Activated CD4-positive, alpha-beta T cell treated with anti-CD3 and anti-CD28 coated beads for 4 hours (primary cell): ENCODE measurements at regions not wholly inside any gene's neighbourhood (a gene's known extent, or its start where the extent isn't known, plus 50 kb on each side); places are given as distances from the start of the nearest gene placed in this dataset.
"Not testable (repeated sequence)": the region's sequence is repeated elsewhere in the genome, so short reads cannot be mapped to it uniquely, and the experiment has no call there.

ENCODE experiments used
- DNase-seq, 2 donors: peaks; one replicate each; pipeline ENCODE4 v3.0.0-alpha.2; 2020

DNA sequence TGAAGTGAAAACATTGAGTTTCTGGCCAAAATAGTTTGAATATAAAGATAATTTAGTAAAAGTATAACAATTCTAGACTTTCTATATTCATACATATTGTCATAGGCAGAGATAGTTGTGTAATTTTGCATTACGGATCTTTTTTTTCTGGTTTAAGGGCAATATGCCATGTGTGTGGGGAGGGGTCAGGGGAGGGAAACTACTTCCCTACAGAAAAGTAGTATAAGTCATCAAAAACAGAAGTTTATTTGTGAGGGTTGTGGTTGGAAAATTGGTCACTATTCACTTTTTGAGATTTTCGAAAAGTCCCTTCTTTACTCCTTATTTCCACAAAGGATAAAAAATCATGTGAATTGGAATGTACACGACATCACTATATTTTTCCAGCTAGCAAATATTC, 288.2 kb upstream of the PREP start:
- no peak for DNase-seq

DNA sequence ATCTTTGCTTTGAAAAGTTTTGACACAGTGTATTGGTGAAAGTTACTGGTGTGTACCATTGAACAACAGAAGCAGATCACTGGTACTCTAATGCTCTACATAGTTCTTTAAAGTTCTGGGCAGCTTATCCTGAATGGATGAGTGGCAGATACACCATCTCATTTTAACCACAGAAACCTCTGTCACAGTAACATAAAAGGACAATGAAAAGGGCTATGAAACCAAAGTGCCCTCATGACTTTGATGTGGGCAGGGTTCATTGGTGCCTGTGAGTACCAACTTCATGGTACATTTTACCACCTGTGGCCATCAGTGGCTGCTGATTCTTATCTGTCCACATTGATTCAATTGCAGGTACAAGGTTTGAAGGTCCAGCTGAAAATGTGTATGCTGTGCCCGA, 285.7 kb upstream of the PREP start:
- DNase-seq, result no peak

GRCh38 chr6:105686793-105687192, 283.9 kb upstream of the PREP start:
- not testable (repeated sequence) for DNase-seq

- DNase-seq, result no peak
Observed at GRCh38 chr6:105681061-105681460, 278.2 kb upstream of the PREP start.

GRCh38 chr6:105680131-105680530, 277.2 kb upstream of the PREP start:
- DNase-seq, result no peak

DNA sequence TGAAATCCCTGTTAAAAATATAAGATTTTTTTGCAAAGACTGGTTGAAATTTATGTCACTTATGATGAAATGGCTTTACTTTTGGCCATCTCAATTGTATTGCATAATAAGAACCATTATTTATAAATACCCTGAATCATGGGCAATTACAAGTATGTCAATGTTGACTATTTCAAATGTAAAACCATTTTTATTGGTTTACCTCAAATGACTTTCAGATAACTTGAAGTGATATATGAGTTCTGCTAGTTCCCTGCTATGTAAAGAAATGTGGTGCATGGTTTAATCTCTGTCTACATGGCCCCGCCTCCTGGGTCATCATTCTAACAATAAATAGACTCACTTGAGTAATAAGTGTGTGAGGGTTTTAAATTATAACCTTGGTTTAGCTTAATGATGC, 275.6 kb upstream of the PREP start:
- no peak for DNase-seq

GRCh38 chr6:105677671-105678475, 275.0 kb upstream of the PREP start:
- DNase-seq, result no peak

DNA sequence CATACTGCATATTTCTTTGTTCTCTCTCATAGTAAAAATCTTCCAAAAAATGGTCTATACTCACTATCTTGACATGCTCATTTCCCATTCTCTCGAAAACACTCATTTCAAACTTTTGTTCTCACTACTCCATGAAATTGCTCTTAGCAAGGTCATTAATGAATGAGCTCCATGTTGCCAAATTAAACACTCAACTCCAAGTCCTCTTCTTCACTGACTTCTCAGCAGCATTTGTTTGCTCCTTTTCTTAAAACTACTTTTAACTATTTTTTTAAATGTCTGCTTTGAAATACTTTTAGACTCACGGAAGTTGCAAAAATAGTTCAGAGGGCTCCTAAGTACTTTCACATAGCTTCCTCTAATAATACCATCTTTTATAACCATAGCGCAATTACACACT, 274.0 kb upstream of the PREP start:
- no peak for DNase-seq

- DNase-seq, result no peak
Observed at GRCh38 chr6:105675715-105676397, 273.0 kb upstream of the PREP start.

DNA sequence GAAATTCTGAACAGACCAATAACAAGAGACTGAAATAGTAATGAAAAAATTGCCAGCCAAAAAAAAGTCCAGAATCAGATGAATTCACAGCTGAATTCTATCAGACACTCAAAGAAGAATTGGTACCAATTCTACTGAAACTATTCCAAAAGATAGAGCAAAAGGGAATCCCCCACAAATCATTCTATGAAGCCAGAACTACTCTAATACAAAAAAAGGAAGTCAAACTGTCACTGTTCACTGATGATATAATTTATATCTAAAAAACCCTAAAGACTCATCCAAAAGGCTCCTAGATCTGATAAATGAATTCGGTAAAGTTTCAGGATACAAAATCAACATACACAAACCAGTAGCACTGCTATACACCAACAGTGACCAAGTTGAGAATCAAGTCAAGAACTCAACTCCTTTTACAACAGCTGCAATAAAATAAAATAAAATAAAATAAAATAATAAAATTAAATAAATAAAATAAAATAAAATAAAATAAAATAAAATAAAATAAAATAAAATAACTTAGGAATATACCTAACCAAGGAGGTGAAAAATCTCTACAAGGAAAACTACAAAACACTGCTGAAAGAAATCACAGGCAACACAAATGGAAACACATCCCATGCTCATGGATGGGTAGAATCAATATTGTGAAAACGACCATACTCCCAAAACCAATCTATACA, 270.1 kb upstream of the PREP start:
- not testable (repeated sequence) for DNase-seq

DNA sequence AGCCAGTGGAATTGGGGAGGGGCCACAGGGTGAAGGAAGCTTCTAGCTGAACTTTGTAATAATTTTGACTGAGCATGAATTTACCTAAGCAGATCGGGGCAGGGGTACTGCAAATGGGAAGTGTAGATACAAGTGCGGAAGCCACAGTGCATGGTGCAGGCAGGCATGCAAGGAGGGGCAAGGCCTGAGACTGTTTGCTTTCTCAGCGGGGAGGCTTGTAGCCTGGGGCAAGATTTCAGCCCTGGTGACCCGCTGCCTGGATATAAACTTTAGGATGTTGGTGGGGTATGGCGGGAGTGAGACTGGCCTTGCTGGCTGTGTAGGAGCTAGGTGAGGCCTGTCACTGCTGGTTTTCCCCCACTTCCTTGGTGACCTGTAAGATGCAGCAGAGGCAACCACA, 266.4 kb upstream of the PREP start:
- DNase-seq, result no peak

DNA sequence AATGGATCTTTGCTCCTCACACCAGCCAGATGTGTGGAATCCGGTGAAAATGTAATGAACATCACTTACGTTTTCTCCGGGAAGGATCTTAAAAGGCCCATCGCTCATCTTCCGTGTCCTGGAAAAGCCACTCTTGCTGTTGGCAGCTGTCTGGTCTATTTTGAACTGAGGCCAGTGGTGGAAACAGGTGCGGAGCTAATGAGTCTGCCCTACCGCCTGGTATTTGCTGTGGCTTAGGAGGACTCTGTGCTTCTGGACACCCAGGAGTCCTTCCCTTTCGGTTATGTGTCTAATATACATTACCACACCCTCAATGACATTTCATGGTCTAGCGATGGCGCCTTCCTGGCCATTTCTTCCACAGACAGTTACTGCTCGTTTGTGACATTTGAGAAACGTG, 264.2 kb upstream of the PREP start:
- no peak for DNase-seq

GRCh38 chr6:105664931-105665330, 262.0 kb upstream of the PREP start:
- no peak for DNase-seq

DNA sequence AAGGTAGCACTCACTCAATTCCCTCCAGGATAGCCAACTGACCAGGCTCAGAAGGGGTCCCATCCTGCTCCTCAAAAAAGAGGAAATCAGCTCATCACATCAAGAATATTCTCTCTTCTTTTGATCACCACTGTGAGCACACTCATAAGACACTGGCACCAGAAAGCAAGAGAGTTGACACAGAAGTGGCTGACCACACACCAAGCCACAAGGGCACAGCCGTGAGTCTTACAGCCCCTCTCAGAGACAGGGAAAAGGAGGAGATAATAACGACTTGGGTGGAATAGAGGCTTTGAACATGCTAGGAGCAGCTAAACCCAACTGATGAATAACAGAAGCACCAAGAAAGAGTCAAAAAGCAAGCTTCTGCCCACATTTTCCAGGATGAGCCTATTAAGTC, 249.1 kb upstream of the PREP start:
- no peak for DNase-seq

DNA sequence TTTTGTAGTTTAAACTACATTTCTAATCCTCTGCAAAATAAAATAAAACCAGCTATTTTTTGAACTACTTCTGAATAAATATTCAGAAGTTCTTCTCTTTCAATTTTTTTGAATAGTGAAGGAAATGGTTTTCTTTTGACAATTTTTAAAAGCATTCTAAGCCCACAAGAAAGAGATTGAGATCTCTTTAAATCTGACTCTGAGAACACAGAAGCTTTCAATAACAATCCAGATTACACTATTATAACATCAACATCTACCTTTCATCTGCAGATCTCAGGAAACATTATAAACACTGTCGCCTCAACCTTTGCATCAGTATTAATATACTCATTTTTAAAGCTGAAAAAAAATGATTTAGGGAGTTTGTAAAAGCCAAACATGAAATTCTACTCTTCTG, 247.5 kb upstream of the PREP start:
- DNase-seq, result no peak

DNA sequence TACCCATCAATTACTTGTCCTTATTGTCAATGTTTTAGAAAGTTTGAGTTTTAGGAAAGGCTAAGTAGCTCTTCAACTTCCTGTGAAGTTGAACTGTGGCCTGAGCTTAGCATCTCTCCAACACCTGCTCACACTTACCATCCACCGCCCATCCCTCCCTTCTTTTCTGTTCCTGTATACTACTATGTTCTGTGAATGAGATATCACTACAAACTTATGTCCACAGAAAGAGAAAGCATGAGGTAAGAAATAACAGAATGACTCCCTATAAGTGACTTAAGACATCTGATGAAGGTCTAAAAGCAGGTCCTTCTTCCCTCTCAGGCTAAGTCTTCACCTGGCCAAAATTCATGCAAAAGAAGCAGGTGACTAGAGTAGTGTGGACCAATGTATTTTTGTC, 246.3 kb upstream of the PREP start:
- DNase-seq, result no peak

- no peak for DNase-seq
Observed at GRCh38 chr6:105648276-105648675, 245.4 kb upstream of the PREP start.

DNA sequence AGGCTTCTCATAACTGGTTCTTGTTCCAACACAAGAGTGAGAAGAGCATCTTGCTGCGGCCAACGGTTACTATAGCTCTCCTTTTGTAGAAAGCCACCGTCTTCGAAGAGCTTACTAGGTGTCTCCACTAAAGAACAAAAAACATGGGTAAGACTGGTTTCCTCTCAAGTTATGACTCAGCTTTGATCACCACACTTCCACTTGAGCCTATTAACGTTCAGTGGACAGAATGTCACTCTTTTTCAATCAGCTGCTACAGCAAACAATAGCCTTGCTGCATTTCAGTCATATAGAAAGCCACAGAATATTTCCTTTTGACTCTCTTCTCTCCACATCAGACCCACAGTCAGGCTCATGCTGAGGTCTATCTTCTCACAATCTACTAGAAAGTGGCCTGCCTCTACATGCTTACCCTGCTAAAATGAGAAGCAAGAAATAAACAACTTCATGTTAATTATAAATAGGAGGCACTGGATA, 243.5 kb upstream of the PREP start:
- DNase-seq, result peak; percentile 5 to 16

GRCh38 chr6:105645958-105646357, 243.1 kb upstream of the PREP start:
- peak in 1 of 2 donors; percentile 4 for DNase-seq

DNA sequence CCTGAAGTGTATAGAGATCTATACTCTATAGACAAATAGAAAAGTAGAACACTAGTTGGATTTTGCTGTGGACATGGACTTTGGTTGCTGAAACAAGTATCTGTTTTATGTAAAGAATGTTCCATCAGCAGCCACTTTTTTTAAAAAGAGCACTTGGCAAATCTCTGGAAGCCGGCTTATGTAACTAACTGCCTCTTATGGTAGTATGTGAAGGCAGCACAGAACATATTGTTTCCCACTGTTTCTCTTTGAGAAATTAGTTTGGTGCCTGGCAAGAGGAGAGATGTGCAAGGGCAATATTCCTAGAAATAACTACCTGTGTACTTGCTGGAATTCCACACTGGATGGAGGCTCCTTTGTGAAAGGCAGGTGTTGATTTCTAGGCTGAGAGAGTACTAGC, 242.3 kb upstream of the PREP start:
- no peak for DNase-seq

DNA sequence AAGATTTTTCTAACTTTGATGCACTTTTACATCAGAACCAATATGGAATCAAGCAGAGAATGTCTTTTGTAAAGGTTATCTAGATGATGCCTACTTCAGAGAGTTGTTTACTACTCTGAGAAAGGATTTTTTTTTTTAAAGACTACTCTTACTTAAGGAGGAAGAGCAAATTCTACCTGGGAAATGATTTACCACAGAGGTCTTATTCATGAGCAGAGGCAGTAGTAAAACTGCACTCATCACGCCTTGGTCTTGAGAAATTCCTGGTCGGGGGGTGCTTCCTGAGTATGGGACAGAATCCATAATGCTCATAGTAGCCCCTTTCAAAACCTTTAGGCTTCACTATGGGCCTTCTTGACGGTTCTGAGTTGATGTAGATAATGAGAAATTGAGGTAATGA, 241.8 kb upstream of the PREP start:
- no peak for DNase-seq

GRCh38 chr6:105644073-105644489, 241.2 kb upstream of the PREP start:
- no peak for DNase-seq

DNA sequence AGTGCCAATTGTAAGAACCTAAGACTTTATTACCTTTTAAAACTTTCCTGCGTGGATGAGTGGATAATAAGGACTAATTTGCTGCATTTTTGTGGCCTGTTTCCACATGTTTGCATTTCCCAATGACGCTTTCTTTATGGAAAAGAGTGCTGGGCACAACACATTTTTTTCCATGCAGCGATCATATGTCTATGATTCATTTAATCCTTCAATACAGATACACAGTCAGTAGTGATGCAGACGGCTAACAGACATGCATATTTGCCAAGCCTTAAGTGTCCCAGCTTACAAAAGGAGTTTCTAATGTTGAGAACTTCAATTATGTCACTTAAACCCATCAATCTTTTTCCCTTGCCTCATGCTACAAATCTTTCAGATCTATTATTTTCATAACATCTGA, 239.8 kb upstream of the PREP start:
- no peak for DNase-seq

DNA sequence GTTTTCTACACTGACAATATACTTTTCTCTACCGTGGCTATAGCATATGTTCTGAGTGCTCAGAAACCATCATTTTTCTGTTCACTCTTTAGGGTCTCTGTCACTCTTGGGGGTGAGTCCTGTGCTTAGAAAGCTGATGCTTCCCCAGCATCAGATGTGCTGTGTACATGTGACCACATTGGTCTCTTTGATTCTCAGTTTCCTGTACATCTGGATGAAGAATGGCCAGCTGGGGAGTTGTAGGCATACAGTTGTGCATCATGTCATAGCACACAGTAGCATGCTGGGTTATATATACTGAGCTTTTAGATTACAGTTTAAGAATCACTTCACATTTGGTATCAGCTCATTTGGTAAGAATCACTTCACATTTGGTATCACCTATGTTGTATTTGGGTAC, 238.6 kb upstream of the PREP start:
- DNase-seq, result no peak
